ENCODE measurements at regions not wholly inside any gene's neighbourhood (a gene's known extent, or its start where the extent isn't known, plus 50 kb on each side); places are given as distances from the start of the nearest gene placed in this dataset.
"Not testable (repeated sequence)": the region's sequence is repeated elsewhere in the genome, so short reads cannot be mapped to it uniquely, and the experiment has no call there.

DNA sequence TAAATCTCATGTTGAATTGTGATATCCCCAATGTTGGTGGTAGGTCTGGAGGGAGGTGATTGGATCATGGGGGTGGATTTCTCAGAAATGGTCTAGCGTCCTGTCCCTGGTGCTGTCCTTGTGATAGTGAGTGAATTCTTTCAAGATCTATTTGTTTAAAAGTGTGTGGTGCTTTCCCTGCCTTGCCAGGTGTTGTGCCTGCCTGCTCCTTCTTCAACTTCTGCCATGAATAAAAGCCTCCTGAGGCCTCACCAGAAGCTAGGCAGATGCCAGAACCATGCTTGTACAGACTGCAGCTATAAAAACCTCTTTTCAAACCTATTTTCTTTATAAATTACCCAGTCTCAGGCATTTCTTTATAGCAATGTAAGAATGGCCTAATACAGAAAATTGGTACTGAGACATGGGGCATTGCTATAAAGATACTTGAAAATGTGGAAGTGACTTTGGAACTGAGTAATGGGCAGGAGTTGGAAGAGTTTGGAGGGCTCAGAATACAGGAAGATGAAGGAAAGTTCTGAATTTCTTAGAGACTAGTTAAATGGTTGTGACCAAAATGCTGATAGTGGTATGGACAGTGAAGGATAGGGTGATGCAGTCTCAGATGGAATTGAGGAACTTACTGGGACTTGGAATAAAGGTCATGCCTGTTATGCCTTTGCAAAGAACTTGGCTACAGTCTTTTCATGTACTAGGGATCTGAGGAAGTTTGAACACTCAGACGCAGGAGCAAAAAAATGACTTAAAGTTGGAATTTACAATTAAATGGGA, 1514.6 kb upstream of the TPTE start:
- DNase-seq (ENCODE audit: low read depth, low spot score); FAIRE-seq; H3K27ac ChIP-seq (ENCODE audit: control insufficient read depth, insufficient read depth, low read length); H3K4me2 ChIP-seq (ENCODE audit: control insufficient read depth, extremely low read depth, insufficient read depth, low read depth, low read length); H3K9me1 ChIP-seq (ENCODE audit: control insufficient read depth, extremely low read depth, insufficient read depth, low read length); dilution Hi-C loops (cut with MboI; ENCODE audit: extremely low pct_ligation_motif_present, low sequenced_read_pairs); H3K4me3 ChIP-seq (ENCODE audit: control insufficient read depth in 2 of 3, extremely low read depth in 1 of 3, insufficient read depth in 2 of 3, low read depth in 1 of 3, low read length in 3 of 3); H2AFZ ChIP-seq (ENCODE audit: control insufficient read depth, low read length); H3K79me2 ChIP-seq (ENCODE audit: control insufficient read depth, insufficient read depth, low read length); H3K36me3 ChIP-seq (ENCODE audit: control insufficient read depth in 2 of 2, extremely low read depth in 1 of 2, insufficient read depth in 2 of 2, low read length in 2 of 2); H3K27me3 ChIP-seq (ENCODE audit: control insufficient read depth, extremely low read depth, insufficient read depth, low read length); H3K4me1 ChIP-seq (ENCODE audit: control insufficient read depth, extremely low read depth, insufficient read depth, low read length); H4K20me1 ChIP-seq (ENCODE audit: control insufficient read depth, extremely low read depth, insufficient read depth, low read length); H3K9ac ChIP-seq (ENCODE audit: control insufficient read depth, extremely low read depth, insufficient read depth, low read length): not testable (repeated sequence)
- peaks cover 30% of the 10 kb centered on the region for H3K9me3 ChIP-seq (ENCODE audit: control insufficient read depth, low read depth, low read length)

DNA sequence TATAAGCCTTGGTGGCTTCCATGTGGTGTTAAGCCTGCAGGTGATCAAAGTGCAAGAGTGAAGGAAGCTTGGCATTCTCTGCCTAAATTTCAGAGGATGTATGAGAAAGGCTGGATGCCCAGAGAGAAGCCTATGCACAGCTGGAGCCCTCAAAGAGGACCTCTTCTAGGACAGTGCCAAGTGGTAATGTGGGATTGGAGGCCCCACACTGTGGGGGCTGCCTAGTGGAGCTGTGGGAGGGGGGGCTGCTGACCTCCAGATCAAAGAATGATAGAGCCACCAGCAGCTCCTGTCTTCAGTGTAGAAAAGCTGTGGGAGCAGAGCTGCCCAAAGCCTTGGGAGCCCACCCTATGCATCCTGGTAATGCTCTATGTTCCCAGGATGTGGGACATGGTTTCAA, 1512.7 kb upstream of the TPTE start:
- dilution Hi-C loops (cut with MboI; ENCODE audit: extremely low pct_ligation_motif_present, low sequenced_read_pairs), result no loop called here
- no peaks in the 10 kb centered on the region for H3K36me3 ChIP-seq (ENCODE audit: control insufficient read depth in 2 of 2, extremely low read depth in 1 of 2, insufficient read depth in 2 of 2, low read length in 2 of 2)
- no peak overlapping the region for H3K4me2 ChIP-seq (ENCODE audit: control insufficient read depth, extremely low read depth, insufficient read depth, low read depth, low read length)
- DNase-seq (ENCODE audit: low read depth, low spot score) (no peak), FAIRE-seq (no peak)
- no peak overlapping the region for H3K9ac ChIP-seq (ENCODE audit: control insufficient read depth, extremely low read depth, insufficient read depth, low read length)
- no peaks in the 10 kb centered on the region for H3K9me1 ChIP-seq (ENCODE audit: control insufficient read depth, extremely low read depth, insufficient read depth, low read length)
- no peaks in the 10 kb centered on the region for H3K79me2 ChIP-seq (ENCODE audit: control insufficient read depth, insufficient read depth, low read length)
- no peak overlapping the region for H2AFZ ChIP-seq (ENCODE audit: control insufficient read depth, low read length)
- TF ChIP-seq EZH2 (IDR thresholded peaks at IDR 0.05; ENCODE audit: low read length), result no peak
- TF ChIP-seq, protein P1, sequence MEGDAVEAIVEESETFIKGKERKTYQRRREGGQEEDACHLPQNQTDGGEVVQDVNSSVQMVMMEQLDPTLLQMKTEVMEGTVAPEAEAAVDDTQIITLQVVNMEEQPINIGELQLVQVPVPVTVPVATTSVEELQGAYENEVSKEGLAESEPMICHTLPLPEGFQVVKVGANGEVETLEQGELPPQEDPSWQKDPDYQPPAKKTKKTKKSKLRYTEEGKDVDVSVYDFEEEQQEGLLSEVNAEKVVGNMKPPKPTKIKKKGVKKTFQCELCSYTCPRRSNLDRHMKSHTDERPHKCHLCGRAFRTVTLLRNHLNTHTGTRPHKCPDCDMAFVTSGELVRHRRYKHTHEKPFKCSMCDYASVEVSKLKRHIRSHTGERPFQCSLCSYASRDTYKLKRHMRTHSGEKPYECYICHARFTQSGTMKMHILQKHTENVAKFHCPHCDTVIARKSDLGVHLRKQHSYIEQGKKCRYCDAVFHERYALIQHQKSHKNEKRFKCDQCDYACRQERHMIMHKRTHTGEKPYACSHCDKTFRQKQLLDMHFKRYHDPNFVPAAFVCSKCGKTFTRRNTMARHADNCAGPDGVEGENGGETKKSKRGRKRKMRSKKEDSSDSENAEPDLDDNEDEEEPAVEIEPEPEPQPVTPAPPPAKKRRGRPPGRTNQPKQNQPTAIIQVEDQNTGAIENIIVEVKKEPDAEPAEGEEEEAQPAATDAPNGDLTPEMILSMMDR (optimal IDR thresholded peaks at IDR 0.05 in 1 of 3, IDR thresholded peaks at IDR 0.05 in 1 of 3, conservative IDR thresholded peaks at IDR 0.05 in 1 of 3; ENCODE audit: extremely low read depth in 1 of 3, insufficient read depth in 2 of 3, low read length in 3 of 3), result no peak
- peaks cover 37% of the 10 kb centered on the region for H3K9me3 ChIP-seq (ENCODE audit: control insufficient read depth, low read depth, low read length)
- H4K20me1 ChIP-seq (ENCODE audit: control insufficient read depth, extremely low read depth, insufficient read depth, low read length), result no peaks in the 10 kb centered on the region
- no peaks in the 10 kb centered on the region for H3K4me1 ChIP-seq (ENCODE audit: control insufficient read depth, extremely low read depth, insufficient read depth, low read length)
- no peak overlapping the region for H3K27ac ChIP-seq (ENCODE audit: control insufficient read depth, insufficient read depth, low read length)
- H3K27me3 ChIP-seq (ENCODE audit: control insufficient read depth, extremely low read depth, insufficient read depth, low read length), result no peaks in the 10 kb centered on the region
- H3K4me3 ChIP-seq (ENCODE audit: control insufficient read depth in 2 of 3, extremely low read depth in 1 of 3, insufficient read depth in 2 of 3, low read depth in 1 of 3, low read length in 3 of 3), result no peak overlapping the region

DNA sequence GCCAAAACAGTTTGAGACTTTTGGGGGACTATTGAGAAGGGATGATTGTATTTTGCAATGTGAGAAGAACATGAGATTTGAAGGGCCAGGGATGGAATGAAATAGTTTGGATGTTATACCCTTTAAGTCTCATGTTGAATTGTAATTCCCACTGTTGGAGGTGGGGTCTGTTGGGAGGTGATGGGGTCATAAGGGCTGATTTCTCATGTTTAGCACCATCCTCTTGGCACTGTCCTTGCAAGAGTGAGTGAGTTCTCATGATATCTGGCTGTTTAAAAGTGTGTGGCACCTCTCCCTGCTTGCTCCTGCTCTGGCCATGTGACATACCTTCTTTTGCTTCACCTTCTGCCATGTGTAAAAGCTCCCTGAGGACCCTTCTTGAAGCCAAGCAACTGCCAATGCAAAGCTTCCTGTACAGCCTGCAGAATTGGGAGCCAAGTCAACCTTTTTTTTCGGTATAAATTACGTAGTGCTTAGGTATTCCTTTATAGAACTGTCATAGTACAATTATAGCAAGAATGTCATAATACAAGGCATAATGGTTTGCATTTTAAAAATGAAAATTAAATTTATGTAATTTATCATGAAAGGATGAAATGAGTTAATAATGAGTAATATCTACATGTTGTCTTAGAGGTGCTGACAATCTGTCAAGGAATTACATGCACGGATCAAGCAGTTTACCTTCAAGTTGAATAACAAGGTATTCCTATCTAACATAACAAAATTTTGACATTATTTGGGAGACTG, 1511.9 kb upstream of the TPTE start:
- H3K27me3 ChIP-seq (ENCODE audit: control insufficient read depth, extremely low read depth, insufficient read depth, low read length); H3K4me1 ChIP-seq (ENCODE audit: control insufficient read depth, extremely low read depth, insufficient read depth, low read length); dilution Hi-C loops (cut with MboI; ENCODE audit: extremely low pct_ligation_motif_present, low sequenced_read_pairs); H4K20me1 ChIP-seq (ENCODE audit: control insufficient read depth, extremely low read depth, insufficient read depth, low read length); H3K79me2 ChIP-seq (ENCODE audit: control insufficient read depth, insufficient read depth, low read length); FAIRE-seq; H3K9me1 ChIP-seq (ENCODE audit: control insufficient read depth, extremely low read depth, insufficient read depth, low read length); H2AFZ ChIP-seq (ENCODE audit: control insufficient read depth, low read length); H3K4me2 ChIP-seq (ENCODE audit: control insufficient read depth, extremely low read depth, insufficient read depth, low read depth, low read length); H3K9ac ChIP-seq (ENCODE audit: control insufficient read depth, extremely low read depth, insufficient read depth, low read length); H3K27ac ChIP-seq (ENCODE audit: control insufficient read depth, insufficient read depth, low read length); H3K4me3 ChIP-seq (ENCODE audit: control insufficient read depth in 2 of 3, extremely low read depth in 1 of 3, insufficient read depth in 2 of 3, low read depth in 1 of 3, low read length in 3 of 3); H3K36me3 ChIP-seq (ENCODE audit: control insufficient read depth in 2 of 2, extremely low read depth in 1 of 2, insufficient read depth in 2 of 2, low read length in 2 of 2); DNase-seq (ENCODE audit: low read depth, low spot score): not testable (repeated sequence)
- peaks cover 43% of the 10 kb centered on the region for H3K9me3 ChIP-seq (ENCODE audit: control insufficient read depth, low read depth, low read length)

DNA sequence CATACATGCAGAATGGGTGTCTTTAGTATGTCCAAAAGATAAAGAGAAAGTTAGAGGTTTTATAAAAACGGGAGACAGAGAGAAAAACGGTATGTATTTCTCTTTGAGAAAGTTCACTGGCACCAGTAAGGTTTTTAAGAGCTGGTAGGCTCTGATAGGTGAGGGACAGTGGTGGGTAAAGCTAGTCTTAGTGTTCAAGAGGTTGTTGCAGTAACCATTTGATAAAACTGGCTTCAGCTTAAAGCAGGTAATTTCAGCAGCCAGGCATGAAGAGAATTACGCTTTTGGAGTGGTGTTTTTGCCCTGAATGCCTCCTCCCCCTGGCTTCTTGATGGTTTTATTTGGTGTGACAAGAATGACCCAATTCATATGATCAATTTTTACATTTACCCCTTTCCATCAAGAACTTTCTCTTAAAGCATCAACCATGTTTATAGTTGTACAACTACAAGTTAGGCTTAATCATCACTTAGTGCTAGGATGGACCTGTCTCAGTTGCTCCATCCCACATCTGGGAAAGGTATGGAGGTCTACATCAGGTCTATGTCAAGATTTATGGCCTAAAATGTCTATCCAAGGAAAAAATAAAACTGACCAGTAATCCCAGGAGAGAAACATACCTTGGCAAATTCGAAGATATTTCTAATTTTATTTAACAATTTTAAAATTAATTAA, 1511.1 kb upstream of the TPTE start:
- H3K9me1 ChIP-seq (ENCODE audit: control insufficient read depth, extremely low read depth, insufficient read depth, low read length); H3K4me2 ChIP-seq (ENCODE audit: control insufficient read depth, extremely low read depth, insufficient read depth, low read depth, low read length); H3K4me3 ChIP-seq (ENCODE audit: control insufficient read depth in 2 of 3, extremely low read depth in 1 of 3, insufficient read depth in 2 of 3, low read depth in 1 of 3, low read length in 3 of 3); H3K27ac ChIP-seq (ENCODE audit: control insufficient read depth, insufficient read depth, low read length); H3K79me2 ChIP-seq (ENCODE audit: control insufficient read depth, insufficient read depth, low read length); H3K4me1 ChIP-seq (ENCODE audit: control insufficient read depth, extremely low read depth, insufficient read depth, low read length); dilution Hi-C loops (cut with MboI; ENCODE audit: extremely low pct_ligation_motif_present, low sequenced_read_pairs); H2AFZ ChIP-seq (ENCODE audit: control insufficient read depth, low read length); H4K20me1 ChIP-seq (ENCODE audit: control insufficient read depth, extremely low read depth, insufficient read depth, low read length); H3K9ac ChIP-seq (ENCODE audit: control insufficient read depth, extremely low read depth, insufficient read depth, low read length); FAIRE-seq; DNase-seq (ENCODE audit: low read depth, low spot score); H3K27me3 ChIP-seq (ENCODE audit: control insufficient read depth, extremely low read depth, insufficient read depth, low read length); H3K36me3 ChIP-seq (ENCODE audit: control insufficient read depth in 2 of 2, extremely low read depth in 1 of 2, insufficient read depth in 2 of 2, low read length in 2 of 2): not testable (repeated sequence)
- peaks cover 42% of the 10 kb centered on the region for H3K9me3 ChIP-seq (ENCODE audit: control insufficient read depth, low read depth, low read length)

Data from keratinocyte (primary cell).